GM19240 (cell line): ENCODE measurements at regions not wholly inside any gene's neighbourhood (a gene's known extent, or its start where the extent isn't known, plus 50 kb on each side); places are given as distances from the start of the nearest gene placed in this dataset.

ENCODE experiments used
- DNase-seq: peaks from one replicate; pipeline ENCODE4 v3.0.0; 2011; ENCODE audit warnings: low spot score; ENCODE audit not compliant: insufficient read length

GRCh38 chr16:55115506-55115905 lies 184.8 kb downstream of the IRX5 start:
- DNase-seq, result no peak

DNA sequence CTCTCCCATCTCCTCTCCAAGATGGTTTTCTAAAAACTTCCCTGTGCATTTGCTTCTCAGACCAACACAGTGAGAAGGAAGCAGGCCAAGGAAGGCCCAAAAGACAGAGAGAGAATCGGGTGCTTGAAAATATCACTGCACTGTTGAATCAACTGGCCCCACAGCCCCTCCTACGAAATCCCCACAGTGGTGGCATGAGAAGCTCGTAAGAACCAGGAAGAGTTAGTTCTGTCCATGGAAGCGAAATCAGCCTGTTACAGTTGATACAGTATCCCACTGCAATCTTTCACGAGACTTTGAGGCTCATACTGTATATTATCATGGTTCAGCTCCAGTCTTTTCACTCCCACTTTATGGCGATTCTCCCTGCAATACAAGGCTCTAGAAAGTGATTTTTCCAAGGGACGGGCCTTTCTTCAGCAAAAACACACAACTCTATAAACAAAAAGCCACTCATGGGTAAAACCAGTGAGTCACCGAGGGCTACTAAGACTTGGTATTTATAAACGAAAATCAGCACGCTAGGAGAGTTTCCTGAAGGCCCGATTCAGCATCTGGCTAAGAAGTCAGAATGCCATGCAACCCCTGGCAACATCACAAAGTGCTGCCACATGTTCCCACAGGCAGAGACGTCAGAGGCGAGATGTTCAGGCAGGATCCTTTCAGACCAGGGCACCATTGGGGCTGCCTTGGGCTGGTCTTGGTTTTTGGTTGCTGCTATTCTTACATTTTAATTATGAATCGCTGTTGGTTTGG lies 185.7 kb downstream of the IRX5 start:
- DNase-seq, result no peak

- no peak for DNase-seq
Observed at GRCh38 chr16:55118701-55119260, 188.1 kb downstream of the IRX5 start.

DNA sequence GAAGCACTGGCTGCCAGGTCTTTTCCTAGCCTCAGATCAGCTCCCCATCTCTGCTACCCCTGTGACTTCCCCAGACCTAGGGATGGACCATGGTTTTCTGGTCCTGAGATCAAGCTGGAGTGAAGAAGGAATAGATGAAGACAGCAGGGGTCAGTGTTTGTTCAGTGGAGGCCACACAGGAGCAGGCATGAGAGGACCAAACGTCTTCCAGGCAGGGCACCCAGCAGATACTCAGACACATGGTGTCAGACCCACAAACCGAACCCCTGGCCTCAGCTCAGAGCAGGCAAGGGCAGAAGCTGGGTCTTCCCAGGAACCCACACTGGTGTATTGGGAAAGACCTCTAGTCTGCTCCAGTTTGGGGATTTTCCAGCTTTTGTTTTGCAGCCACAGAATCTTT lies 189.7 kb downstream of the IRX5 start:
- no peak for DNase-seq

GRCh38 chr16:55120826-55121225 lies 190.2 kb downstream of the IRX5 start:
- no peak for DNase-seq

DNA sequence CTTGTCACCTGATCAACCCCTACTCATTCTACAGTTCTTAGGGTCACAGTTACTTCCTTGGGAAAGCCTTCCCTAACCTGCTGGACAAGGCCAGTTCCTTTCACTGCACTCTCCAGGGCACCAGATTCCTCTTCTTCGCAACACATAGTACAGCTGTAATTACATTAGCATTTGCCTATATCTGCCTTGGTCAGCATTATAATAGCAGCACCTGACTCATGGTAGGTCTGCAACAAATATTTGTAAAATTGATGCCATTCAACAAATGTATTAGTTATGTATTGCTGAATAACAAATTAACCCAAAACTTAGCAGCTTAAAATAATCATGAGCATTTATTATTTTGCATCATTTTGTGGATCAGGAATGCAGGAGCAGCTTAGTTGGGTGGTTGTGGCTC lies 193.0 kb downstream of the IRX5 start:
- no peak for DNase-seq

GRCh38 chr16:55125818-55126385 lies 195.2 kb downstream of the IRX5 start:
- no peak for DNase-seq

- no peak for DNase-seq
Observed at GRCh38 chr16:55126456-55126855, 195.8 kb downstream of the IRX5 start.

GRCh38 chr16:55130456-55130855 lies 193.5 kb upstream of the IRX6 start:
- no peak for DNase-seq

DNA sequence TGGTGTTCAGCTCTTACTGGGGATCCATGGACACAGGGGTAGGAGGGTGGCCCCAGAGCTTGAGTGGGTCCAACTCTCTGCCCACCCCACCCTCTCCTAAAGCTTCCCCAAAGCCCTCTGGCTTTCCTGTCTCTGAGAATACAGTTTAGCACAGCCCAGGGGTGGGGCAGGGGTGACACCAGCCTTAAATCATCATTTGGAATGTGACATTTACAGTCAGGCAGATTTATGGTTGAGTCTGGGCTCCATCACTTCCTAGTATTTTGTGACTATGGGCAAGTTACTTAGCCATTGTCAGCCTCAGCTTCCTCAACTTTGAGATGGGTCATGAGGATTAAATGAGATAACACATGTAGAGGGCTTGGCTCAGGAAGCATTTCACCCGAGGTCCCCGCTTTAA lies 193.1 kb upstream of the IRX6 start:
- no peak for DNase-seq

- DNase-seq, result no peak
Observed at GRCh38 chr16:55133654-55134053, 190.3 kb upstream of the IRX6 start.

DNA sequence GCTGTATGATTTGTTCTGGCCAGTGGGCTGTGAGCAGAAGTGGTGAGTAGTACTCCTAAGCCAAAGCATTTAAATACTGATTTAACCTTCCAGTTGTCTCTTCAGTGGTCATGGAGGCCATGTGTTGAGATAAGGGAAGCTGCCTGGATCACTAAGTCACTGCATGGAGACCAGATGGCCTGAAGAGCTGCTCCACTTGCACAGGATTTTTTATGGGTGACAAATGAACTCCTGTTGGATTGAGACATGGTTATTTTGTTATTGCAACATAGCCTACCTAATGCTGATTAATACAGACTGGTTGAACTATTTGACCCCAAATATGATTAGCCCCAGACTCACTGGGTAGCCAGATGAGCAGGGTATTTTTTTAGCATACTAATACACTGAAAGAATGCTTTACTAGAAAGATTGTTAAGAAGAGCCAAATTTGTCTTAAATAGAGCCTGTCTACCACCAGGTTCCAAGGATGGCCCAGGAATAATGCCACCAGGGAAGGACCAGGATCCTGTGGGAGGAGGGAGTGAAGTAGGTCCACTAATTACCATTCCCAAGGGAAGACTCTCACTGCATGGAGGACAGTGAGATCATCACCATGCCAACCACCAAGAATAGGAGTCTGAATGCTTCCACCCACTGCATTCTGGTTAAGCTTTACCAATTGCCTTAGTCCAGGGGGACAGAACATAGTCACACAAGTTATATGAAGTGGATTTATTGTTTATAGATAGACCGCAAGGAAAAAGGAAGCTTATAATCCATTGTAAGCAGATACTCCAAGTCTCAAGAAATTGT lies 187.4 kb upstream of the IRX6 start:
- DNase-seq, result no peak

- DNase-seq, result no peak
Observed at GRCh38 chr16:55138298-55138697, 185.7 kb upstream of the IRX6 start.

GRCh38 chr16:55142405-55142804 lies 181.6 kb upstream of the IRX6 start:
- DNase-seq, result no peak

DNA sequence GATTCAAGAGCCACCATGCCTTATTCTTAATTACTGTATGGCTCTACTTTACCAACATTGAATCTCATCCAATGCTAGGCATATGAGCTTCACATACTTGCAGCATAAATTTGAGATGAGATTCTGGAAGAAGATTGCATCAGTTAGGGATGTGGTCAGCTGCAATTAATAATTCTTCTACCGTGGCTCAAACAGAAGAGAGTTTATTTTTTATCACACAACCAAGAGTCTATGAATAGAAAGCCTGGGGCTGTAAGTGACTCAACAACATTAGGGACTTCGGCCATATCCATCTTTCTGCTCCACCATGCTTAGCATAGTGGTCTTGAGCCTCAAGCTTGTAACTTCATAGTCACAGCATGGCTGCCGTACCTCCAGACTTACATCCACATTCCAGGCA lies 179.4 kb upstream of the IRX6 start:
- DNase-seq, result no peak

DNA sequence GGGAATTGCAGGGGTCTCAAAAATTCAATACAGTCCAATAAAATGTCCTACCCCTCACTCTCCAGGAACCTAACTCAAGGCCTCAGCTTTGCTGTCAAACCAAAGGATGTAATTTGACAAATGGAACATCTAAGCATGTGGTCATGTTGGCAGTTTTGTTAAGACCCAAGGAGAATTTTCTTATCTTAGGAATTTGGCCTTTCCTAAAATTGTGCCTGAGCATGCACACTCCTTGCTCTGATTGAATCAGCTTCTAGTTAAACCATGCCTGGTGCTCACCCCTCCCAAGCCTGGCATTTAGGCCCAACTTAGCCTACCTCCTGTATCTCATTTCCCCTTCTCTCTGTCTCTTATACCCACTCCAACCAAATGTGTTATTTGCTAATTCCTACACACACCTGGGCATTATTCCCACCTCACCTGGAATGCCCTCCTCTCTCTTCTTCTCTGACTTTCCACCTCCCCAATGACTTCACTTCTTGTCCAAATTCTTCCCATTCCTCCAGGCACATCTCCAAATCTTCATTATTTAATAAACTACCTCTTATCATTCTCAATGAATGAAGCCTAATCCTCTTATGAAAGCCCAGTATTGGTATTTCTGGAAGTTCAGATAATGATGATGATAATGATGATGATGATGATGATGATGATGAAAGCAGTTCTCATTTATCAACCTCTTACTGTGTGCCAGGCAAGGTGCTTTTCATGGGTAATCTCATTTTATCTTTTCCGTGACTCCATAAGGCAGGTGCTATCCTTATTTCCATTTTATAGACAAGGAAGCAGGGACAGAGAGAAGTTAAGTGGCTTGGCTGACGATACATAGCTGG lies 178.0 kb upstream of the IRX6 start:
- no peak for DNase-seq

GRCh38 chr16:55146966-55147365 lies 177.0 kb upstream of the IRX6 start:
- DNase-seq, result no peak

DNA sequence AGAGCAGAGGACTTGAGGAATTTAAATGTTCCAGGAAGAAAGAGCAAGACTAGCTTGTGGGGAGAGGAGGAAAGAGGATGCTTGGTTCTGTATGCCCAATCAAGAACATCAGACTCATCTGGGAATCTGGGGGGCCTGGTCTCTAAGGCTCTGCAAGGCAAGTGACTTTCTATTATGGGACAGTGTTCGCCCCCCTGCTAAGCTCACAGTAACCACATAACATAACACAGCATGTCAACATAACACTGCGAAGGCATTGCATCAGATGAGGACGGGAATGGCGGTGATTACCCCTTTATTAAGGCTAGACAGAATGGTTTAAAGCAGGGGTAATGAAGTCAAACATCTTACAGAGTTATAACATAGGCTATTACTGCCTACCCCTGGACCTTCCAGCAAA lies 176.6 kb upstream of the IRX6 start:
- DNase-seq, result no peak

DNA sequence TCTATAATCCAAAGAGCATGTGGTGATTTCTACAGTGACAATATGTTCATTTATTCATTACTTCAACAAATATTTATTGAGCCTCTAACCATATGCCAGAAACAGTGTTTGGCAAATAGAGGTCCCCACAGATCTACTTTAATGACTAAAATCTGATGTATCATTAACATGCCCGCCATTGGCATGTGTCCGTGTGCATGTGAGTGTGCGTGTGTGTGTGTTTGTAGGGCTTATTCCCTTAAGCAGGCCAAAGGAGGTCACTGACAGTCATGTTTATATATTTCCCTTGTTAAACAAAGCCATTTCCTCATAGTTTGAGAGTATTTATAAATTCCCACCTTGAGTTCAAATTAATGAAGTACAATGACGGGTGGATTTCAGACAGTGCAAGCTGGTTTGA lies 174.4 kb upstream of the IRX6 start:
- no peak for DNase-seq

DNA sequence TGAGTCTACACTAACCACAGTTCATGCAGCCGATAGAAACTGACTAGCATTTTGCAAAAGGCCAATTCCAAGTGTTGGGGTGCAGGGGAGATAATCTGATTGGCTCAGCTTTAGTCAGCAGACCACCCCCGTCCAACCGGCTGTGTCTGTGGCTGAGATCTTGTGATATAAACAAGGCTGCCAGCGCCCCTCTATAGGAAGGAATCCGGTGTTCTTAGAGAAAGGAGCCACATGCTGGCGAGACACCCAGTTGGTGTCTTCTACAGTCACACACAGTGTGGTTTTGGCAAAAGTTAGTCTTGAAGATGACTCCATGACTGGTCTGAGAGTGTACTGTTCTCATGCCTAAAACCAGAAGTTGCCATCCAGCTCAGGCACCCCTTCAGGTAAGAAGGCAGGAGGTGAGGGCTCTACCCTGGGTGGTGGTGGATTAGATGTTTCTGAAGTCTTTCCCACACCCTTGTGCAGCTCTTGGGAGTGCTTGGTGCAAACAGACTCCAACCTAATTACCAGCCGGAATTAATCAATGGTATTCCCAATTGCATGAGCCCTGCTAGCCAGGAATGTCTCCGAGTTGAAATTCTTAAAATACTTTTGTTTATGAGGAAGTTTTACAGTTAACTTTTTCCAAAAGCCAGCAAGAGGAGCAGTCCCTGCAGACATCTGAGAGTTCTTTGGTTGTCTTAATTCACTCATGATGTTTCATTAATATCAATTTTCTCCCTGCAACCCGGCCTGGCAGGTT lies 172.3 kb upstream of the IRX6 start:
- no peak for DNase-seq
